Rectal smooth muscle tissue (tissue), 1 donor: ENCODE measurements at regions not wholly inside any gene's neighbourhood (a gene's known extent, or its start where the extent isn't known, plus 50 kb on each side); places are given as distances from the start of the nearest gene placed in this dataset.

Experiments used
- H3K27ac ChIP-seq: one replicate; pipeline ENCODE4 v1.7.0; 2013; ENCODE audit warnings: low read depth, low read length, inconsistent platforms
- H3K27me3 ChIP-seq: one replicate; pipeline ENCODE4 v1.7.0; 2013; ENCODE audit warnings: low read length; ENCODE audit not compliant: control insufficient read depth, insufficient read depth
- H3K36me3 ChIP-seq: one replicate; pipeline ENCODE4 v1.7.0; 2013; ENCODE audit warnings: low read length; ENCODE audit not compliant: control insufficient read depth, insufficient read depth
- H3K4me1 ChIP-seq: one replicate; pipeline ENCODE4 v1.7.0; 2013; ENCODE audit warnings: low read length; ENCODE audit not compliant: control insufficient read depth, insufficient read depth
- H3K4me3 ChIP-seq: one replicate; pipeline ENCODE4 v1.7.0; 2013; ENCODE audit warnings: low read length
- H3K9ac ChIP-seq: one replicate; pipeline ENCODE4 v1.7.0; 2013; ENCODE audit warnings: low read length

DNA sequence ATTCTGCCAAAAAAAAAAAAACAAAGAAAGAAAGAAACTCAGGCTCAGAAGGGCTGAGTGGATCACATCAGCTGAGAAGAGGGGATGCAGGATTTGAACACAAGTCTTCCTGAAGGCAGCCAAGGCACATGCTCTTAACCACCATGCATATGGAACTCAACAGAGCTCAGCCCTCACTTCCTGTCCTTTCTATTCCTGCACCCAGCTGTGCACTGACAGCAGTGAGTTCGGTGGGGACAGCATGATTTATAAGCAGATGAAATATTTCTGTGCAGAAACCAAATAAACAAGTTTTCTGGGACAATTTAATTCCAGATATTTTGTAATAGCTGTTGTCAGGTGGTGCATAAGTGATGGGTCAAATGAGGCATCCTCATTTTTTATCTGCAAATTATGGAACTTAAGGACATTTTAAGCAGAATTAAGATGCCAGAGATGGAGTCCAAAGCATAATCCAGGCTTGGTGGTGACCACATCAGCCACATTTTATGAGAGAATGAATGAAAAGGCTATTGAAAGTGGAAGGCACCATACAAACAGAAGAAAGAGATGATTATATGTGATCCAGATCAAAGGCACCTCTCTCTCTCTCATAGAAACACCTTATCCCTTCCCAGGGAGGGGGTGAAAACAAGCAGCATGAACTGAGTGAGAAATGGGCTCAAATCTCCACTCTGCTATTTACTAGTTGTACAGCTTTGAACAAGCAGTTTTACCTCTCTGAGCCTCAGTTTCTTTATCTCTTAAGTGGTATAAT is 303.6 kb upstream of the MSX2 start:
- no peaks in the 10 kb centered on the region for H3K36me3 ChIP-seq
- no peak overlapping the region for H3K9ac ChIP-seq
- no peak overlapping the region for H3K4me3 ChIP-seq
- no peaks in the 10 kb centered on the region for H3K4me1 ChIP-seq
- H3K27me3 ChIP-seq: no peaks in the 10 kb centered on the region
- no peak overlapping the region for H3K27ac ChIP-seq

DNA sequence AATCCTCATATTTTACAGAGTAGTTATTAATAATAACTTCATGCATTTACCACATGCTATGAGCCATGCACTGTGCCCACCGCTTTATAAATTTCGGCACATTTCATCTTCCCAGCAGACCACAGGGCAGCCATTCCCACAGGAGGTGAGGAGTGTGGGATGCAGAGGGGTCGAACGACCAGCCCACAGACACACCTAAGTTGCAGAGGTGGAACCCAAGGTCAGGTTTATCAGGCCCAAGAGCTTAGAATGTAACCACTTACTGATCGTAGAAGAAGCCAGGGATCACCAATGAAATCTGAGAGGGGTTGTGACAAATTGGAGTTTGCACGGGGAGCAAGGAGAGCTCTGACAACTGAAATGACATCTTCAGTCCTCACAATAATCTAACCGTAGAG is 303.0 kb upstream of the MSX2 start:
- Histone ChIP-seq H3K27me3 (no peaks in the 10 kb centered on the region), H3K36me3 (no peaks in the 10 kb centered on the region), H3K9ac (no peak overlapping the region), H3K4me3 (no peak overlapping the region), H3K4me1 (no peaks in the 10 kb centered on the region), H3K27ac (no peak overlapping the region)

- H3K4me3 ChIP-seq: no peak overlapping the region
- H3K9ac ChIP-seq: no peak overlapping the region
- H3K27ac ChIP-seq: no peak overlapping the region
- no peaks in the 10 kb centered on the region for H3K4me1 ChIP-seq
- H3K36me3 ChIP-seq: no peaks in the 10 kb centered on the region
- no peaks in the 10 kb centered on the region for H3K27me3 ChIP-seq
Observed at GRCh38 chr5:174423558-174423957, 300.8 kb upstream of the MSX2 start.

DNA sequence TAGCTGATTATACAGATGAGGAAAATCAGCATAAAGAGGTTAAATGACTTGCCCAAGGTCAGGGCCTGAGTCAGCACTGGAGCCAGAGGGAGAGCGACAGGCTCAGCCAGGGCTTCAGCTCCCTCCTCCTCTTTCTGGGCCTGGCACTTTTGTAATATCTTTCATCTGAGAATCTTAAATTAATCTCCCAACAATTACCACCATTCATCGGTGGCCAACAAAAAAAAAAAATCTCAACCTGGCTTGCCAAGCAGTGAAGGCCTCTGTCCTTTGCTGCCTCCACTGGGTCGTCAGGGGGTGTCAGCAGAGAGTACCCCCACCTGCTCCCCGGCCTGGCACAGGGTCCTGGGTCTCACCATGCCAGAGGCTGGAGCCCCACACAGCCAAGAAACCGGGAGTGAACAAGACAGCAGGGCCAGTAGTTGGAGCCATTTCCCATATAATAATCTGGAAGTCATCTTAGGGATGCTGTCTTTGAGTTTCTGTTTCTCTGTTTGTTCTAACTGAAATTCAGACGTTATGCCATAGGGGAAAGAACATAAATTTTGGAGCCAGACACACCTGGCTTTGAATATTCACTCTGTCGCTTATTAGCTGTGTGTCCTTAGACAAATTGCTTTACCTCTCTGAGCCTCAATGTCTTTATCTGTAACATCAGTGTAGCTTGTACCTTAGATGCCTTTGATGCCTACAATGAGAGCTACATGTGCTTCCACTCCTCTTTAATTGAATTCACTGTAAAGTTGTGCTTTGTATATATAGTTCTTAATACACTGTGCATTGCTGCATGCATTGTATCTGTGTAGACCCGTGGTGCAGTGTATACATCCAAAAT is 299.9 kb upstream of the MSX2 start:
- Histone ChIP-seq H3K4me3 (no peak overlapping the region), H3K27ac (no peak overlapping the region)

GRCh38 chr5:174425271-174425963 is 299.0 kb upstream of the MSX2 start:
- no peaks in the 10 kb centered on the region for H3K27me3 ChIP-seq
- H3K4me3 ChIP-seq: no peak overlapping the region
- H3K27ac ChIP-seq: no peak overlapping the region
- H3K4me1 ChIP-seq: no peaks in the 10 kb centered on the region
- no peaks in the 10 kb centered on the region for H3K36me3 ChIP-seq
- H3K9ac ChIP-seq: no peak overlapping the region

More for the DNA sequence above, 299.9 kb upstream of the MSX2 start:
- H3K36me3 ChIP-seq: no peaks in the 10 kb centered on the region
- no peak overlapping the region for H3K9ac ChIP-seq
- no peaks in the 10 kb centered on the region for H3K27me3 ChIP-seq
- H3K4me1 ChIP-seq: no peaks in the 10 kb centered on the region

- no peak overlapping the region for H3K27ac ChIP-seq
- H3K4me3 ChIP-seq: no peak overlapping the region
- H3K27me3 ChIP-seq: no peaks in the 10 kb centered on the region
- no peaks in the 10 kb centered on the region for H3K36me3 ChIP-seq
- no peak overlapping the region for H3K9ac ChIP-seq
- no peaks in the 10 kb centered on the region for H3K4me1 ChIP-seq
Observed at GRCh38 chr5:174425964-174426290, 298.5 kb upstream of the MSX2 start.

DNA sequence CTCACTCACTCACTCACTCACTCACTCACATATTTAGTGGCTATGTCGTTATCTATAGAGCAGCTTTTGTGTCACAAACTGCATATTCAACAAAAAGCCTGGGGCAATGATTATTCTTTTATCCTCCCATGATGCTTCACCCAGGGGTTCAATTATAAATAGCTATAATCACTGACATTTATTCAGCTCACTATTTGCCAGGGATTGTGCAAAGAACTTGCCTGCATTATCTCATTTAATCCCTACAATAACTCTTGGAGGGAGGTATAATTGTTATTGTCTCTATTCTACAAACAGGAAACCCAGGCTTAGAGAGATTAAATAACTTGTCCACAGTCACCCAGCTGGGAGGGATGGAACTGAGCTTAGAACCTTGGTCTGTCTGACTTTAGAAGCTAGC is 298.0 kb upstream of the MSX2 start:
- H3K27me3 ChIP-seq: no peaks in the 10 kb centered on the region
- H3K36me3 ChIP-seq: no peaks in the 10 kb centered on the region
- no peak overlapping the region for H3K4me3 ChIP-seq
- no peaks in the 10 kb centered on the region for H3K4me1 ChIP-seq
- H3K9ac ChIP-seq: no peak overlapping the region
- no peak overlapping the region for H3K27ac ChIP-seq

DNA sequence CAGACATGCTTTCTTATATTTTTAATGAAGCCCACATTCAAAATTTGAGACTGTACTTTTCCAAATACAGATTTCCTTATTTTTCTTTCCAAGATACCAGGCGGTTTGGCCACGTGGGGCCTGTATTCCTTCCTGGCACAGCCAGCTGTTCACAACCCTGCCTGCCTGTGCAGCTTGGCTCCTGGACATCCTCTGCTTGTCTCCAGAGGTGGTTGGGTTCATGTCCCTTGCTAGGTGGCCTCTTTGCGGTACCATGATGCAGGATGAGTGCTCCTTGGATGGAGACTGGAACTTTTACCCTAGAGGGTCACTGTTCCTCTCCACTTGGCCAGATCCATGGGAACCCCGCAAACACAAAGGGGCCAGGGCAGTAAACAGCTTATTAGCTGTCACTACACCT is 297.5 kb upstream of the MSX2 start:
- no peaks in the 10 kb centered on the region for H3K27me3 ChIP-seq
- no peak overlapping the region for H3K27ac ChIP-seq
- H3K36me3 ChIP-seq: no peaks in the 10 kb centered on the region
- no peak overlapping the region for H3K4me3 ChIP-seq
- no peaks in the 10 kb centered on the region for H3K4me1 ChIP-seq
- H3K9ac ChIP-seq: no peak overlapping the region

- Histone ChIP-seq H3K27ac (no peak overlapping the region), H3K4me1 (no peaks in the 10 kb centered on the region), H3K36me3 (no peaks in the 10 kb centered on the region), H3K27me3 (no peaks in the 10 kb centered on the region), H3K9ac (no peak overlapping the region), H3K4me3 (no peak overlapping the region)
Observed at GRCh38 chr5:174427304-174427703, 297.1 kb upstream of the MSX2 start.

DNA sequence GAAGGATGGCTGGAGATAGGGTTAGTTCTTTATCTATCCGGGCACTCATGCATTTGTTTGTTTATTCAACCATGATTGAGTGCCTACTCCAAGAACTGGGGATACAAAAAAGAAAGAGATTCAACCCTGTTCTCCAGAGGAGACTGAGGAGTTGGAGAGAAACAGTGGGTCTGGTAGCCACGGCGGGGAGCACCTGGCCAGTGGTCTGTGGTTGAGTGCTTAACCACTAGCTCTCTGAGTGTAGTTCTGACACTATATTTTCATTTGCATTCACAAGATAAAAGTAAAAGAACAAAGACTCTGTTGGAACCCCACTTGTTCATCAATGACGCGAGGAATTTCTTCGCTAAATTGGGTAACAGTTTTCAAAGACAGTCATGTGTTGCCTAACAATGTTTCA is 295.5 kb upstream of the MSX2 start:
- H3K27ac ChIP-seq: no peak overlapping the region
- H3K27me3 ChIP-seq: no peaks in the 10 kb centered on the region
- H3K4me3 ChIP-seq: no peak overlapping the region
- H3K4me1 ChIP-seq: no peaks in the 10 kb centered on the region
- H3K9ac ChIP-seq: no peak overlapping the region
- H3K36me3 ChIP-seq: no peaks in the 10 kb centered on the region

GRCh38 chr5:174430940-174431339 is 293.4 kb upstream of the MSX2 start:
- H3K27me3 ChIP-seq: no peaks in the 10 kb centered on the region
- no peaks in the 10 kb centered on the region for H3K4me1 ChIP-seq
- no peak overlapping the region for H3K9ac ChIP-seq
- no peaks in the 10 kb centered on the region for H3K36me3 ChIP-seq
- no peak overlapping the region for H3K4me3 ChIP-seq
- H3K27ac ChIP-seq: no peak overlapping the region

- Histone ChIP-seq H3K9ac (no peak overlapping the region), H3K27me3 (no peaks in the 10 kb centered on the region), H3K4me1 (no peaks in the 10 kb centered on the region), H3K27ac (no peak overlapping the region), H3K4me3 (no peak overlapping the region), H3K36me3 (no peaks in the 10 kb centered on the region)
Observed at GRCh38 chr5:174431504-174431903, 292.9 kb upstream of the MSX2 start.
